Esophagus muscularis mucosa (tissue), 4 donors: ENCODE measurements at regions not wholly inside any gene's neighbourhood (a gene's known extent, or its start where the extent isn't known, plus 50 kb on each side); places are given as distances from the start of the nearest gene placed in this dataset.

Experiments used
- CTCF ChIP-seq, 3 experiments: fragments of 200-600 bp in 2 of 3; fragments of 450-650 bp in 1 of 3; sonication (generic) in 2 of 3; IDR thresholded peaks; one replicate each; pipeline ENCODE4 v1.5.1; 2017 to 2019; ENCODE audit warnings: antibody characterized with exemption in 3 of 3, mild to moderate bottlenecking in 2 of 3, moderate library complexity in 1 of 3
- EP300 ChIP-seq: sonication (generic); formaldehyde crosslinking; IDR thresholded peaks from one replicate; pipeline ENCODE4 v1.6.1; 2017; ENCODE audit warnings: antibody characterized with exemption
- POLR2A ChIP-seq: fragments of 450-650 bp; IDR thresholded peaks from one replicate; pipeline ENCODE4 v1.6.1; 2017; ENCODE audit warnings: antibody characterized with exemption, moderate library complexity, mild to moderate bottlenecking, low read depth

DNA sequence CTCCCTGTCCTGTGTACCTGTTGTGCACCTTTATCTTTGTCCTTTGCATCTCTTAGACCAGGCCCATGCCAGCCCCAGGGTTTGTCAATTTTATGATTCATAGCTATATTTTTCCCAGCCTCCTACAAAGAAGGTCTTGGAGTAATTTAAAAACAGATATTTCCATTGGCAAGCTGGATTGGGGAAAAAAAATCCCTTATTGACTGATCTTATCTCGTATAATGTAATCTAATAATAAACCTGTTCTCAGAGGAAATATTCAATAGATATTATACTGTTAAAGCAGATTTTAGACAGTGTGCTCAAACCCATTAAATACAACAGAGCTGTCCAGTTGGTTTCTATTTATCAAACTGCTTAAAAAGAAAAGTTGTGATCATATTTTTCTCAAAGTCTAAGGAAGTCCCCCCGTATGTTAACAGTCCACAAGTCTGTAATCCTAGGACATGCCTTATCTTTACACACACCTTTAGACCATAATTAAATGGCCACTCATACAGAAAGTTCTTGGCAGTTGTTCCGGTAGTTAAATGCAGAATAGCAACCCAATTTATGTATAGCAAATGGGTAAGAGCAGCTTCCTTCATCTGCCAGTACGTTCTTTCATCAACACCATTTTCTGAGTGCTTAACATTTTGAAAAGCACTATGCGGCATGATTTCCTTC, 700.9 kb upstream of the NR2F2 start:
- TF ChIP-seq CTCF (IDR thresholded peaks at IDR 0.05) (no peak), POLR2A (no peak), EP300 (no peak)
